Sigmoid colon (tissue), 6 donors: ENCODE measurements at regions not wholly inside any gene's neighbourhood (a gene's known extent, or its start where the extent isn't known, plus 50 kb on each side); places are given as distances from the start of the nearest gene placed in this dataset.

ENCODE experiments used
- DNase-seq: peaks from one replicate; pipeline ENCODE4 v3.0.0-alpha.2; 2019
- H3K27ac ChIP-seq, 4 donors: fragments of 200-600 bp; sonication (generic); one replicate each; pipeline ENCODE4 v1.5.1; 2016 to 2019; ENCODE audit warnings: mild to moderate bottlenecking in 1 of 4
- H3K27me3 ChIP-seq, 3 donors: fragments of 200-600 bp; sonication (generic); one replicate each; pipeline ENCODE4 v1.5.1; 2019; ENCODE audit warnings: mild to moderate bottlenecking in 1 of 3
- H3K36me3 ChIP-seq, 4 donors: fragments of 200-600 bp; sonication (generic); one replicate each; pipeline ENCODE4 v1.5.1; 2016 to 2019
- H3K4me1 ChIP-seq, 4 donors: fragments of 200-600 bp; sonication (generic); one replicate each; pipeline ENCODE4 v1.5.1; 2017 to 2019
- H3K4me3 ChIP-seq, 4 donors: fragments of 200-600 bp; sonication (generic); one replicate each; pipeline ENCODE4 v1.5.1; 2017 to 2019; ENCODE audit warnings: mild to moderate bottlenecking in 2 of 4, moderate library complexity in 1 of 4
- H3K9me3 ChIP-seq, 4 donors: fragments of 200-600 bp in 3 of 4; sonication (generic) in 3 of 4; one replicate each; pipeline versions ENCODE4 v1.5.1 to v1.6.1; 2013 to 2019
- CTCF ChIP-seq, 4 experiments: fragments of 450-650 bp in 3 of 4; fragments of 200-600 bp in 1 of 4; IDR thresholded peaks; one replicate each; pipeline ENCODE4 v1.5.1; 2016 to 2019; ENCODE audit warnings: antibody characterized with exemption in 4 of 4, mild to moderate bottlenecking in 3 of 4, moderate library complexity in 2 of 4
- EP300 ChIP-seq, 4 donors: sonication (generic); formaldehyde crosslinking; IDR thresholded peaks; one replicate each; pipeline ENCODE4 v1.6.1; 2017; ENCODE audit warnings: antibody characterized with exemption in 4 of 4
- POLR2A ChIP-seq, 2 donors: fragments of 450-650 bp; IDR thresholded peaks; one replicate each; pipeline ENCODE4 v1.6.1; 2016; ENCODE audit warnings: antibody characterized with exemption in 2 of 2, mild to moderate bottlenecking in 2 of 2, moderate library complexity in 2 of 2
- POLR2AphosphoS5 ChIP-seq, 4 donors: sonication (generic); formaldehyde crosslinking; IDR thresholded peaks; one replicate each; pipeline ENCODE4 v1.6.1; 2017; ENCODE audit warnings: antibody characterized with exemption in 4 of 4
- WGBS, 2 donors: extraction: QIAGEN DNeasy Blood & Tissue Kit; methylation state at CpG; one replicate each; pipeline ENCODE4 v1.1.7; 2013; 5-methylcytosine and 5-hydroxymethylcytosine counted together
- intact Hi-C: fragments of 100-400 bp; cut with DNase I; formaldehyde crosslinking; loops from one replicate; pipeline ENCODE4 v1.15.1; 2023
- donor health status: healthy with polysubstance abuse.
- donor health status: healthy.

DNA sequence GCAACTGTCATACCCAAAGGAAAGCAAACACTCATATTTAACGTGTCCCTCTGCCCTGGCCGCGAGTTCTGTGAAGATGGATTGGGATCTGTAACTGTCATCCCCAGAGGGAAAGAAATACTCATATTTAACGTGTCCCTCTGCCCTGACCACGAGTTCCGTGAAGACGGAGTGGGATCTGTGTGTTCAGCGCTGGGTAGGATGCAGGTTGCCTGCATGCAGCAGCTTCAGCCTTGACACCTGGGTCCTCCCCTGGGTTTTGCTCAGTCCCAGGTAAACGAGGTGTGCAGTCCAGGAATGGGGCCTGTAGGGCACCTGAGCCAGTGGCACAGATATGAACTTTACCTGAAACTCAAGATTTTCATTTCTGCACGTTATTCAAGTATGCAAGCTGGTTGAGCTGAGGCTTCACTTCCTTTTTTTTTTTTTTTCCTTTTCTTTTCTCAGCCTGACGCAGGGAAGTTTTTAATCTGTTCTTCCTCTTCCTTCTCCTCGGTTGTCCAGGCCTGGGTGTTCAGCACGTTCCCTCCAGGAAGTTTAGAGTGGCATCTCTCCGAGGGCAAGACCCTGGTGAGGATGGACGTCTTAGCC lies 159.0 kb upstream of the SHH start:
- DNase-seq = peak; percentile 11
- Histone ChIP-seq H3K36me3 (no peaks in the 10 kb centered on the region), H3K9me3 (no peaks in the 10 kb centered on the region), H3K4me3 (no peak overlapping the region), H3K27ac (no peak overlapping the region), H3K4me1 (no peaks in the 10 kb centered on the region), H3K27me3 (peaks cover 0 to 5% (median 0%) of the 10 kb centered on the region in 3 donors)
- TF ChIP-seq CTCF (IDR thresholded peaks at IDR 0.05) (no peak), POLR2AphosphoS5 (IDR thresholded peaks at IDR 0.05) (no peak)
- intact Hi-C loops = no loop called here
- WGBS, 2 donors = 77 to 86% methylated on average over 15 of the region's 15 CpGs

DNA sequence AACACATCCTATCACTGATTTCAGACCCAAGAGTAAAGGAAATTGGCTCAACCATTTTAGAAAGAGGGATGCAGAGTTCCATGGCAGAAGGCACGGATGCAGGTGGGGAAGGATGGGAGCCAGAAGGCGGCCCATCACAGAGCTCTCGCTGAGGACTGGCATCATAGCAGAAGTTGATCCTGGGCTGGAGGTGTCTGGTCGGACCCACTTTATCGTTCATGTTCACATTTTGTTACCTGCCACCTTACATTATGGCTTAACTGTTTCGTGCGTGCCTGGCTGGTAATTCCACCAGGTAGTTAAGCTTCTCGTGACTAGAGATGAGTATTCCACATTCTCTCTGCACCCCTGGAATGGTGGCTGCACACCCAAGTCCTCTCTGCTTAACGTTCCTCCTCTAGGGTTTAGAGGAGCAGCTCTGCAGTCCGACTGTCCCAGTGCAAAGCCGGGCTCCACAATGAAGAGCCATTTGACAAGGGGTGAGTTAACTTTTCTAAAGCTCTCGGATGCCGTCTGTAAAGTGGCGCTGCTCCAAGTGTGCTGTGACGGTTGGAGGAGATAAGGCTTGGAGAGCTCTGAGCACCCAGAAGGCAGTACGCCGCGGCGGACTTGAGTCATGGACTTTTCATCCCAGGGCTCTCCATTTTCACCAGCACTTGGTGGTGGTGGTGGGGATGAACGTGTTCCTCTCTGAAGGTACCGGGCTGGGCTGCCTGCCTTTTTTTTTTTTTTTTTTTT lies 157.1 kb upstream of the SHH start:
- no peaks in the 10 kb centered on the region for H3K36me3 ChIP-seq
- no peaks in the 10 kb centered on the region for H3K9me3 ChIP-seq
- 92 to 95% methylated on average over 21 of the region's 21 CpGs for WGBS, 2 donors
- peak; percentile 48 for DNase-seq
- H3K27ac ChIP-seq = no peak overlapping the region
- TF ChIP-seq POLR2A (IDR thresholded peaks at IDR 0.05) = no peak
- TF ChIP-seq EP300 (IDR thresholded peaks at IDR 0.05) = no peak
- TF ChIP-seq CTCF (IDR thresholded peaks at IDR 0.05) = no peak
- no peak for TF ChIP-seq POLR2AphosphoS5 (IDR thresholded peaks at IDR 0.05)
- no peaks in the 10 kb centered on the region for H3K4me1 ChIP-seq
- no peak overlapping the region for H3K4me3 ChIP-seq
- intact Hi-C loops = no loop called here
- peaks cover 0 to 5% (median 0%) of the 10 kb centered on the region in 3 donors for H3K27me3 ChIP-seq

DNA sequence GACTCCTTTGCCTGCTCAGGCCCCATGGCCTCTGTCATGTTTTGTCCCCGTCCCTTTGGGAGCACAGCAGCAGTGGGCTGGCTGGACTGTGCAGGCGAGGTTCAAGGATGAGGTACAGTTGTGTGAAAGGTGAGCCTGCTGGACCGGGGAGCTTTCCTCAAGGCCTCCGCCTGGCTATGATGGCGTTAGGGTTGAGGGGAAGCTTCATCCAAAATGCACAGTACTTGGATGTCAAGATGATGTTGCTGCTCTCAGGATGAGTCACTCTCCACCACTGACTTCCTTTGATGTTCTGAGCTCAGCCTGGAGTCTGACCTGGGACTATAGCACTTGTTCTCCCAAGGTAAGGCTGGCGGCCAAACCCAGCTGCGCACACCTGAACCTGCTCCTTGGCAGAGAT lies 152.7 kb upstream of the SHH start:
- H3K36me3 ChIP-seq = no peaks in the 10 kb centered on the region
- intact Hi-C loops = no loop called here
- no peaks in the 10 kb centered on the region for H3K4me1 ChIP-seq
- no peak overlapping the region for H3K27ac ChIP-seq
- peaks cover 0 to 5% (median 0%) of the 10 kb centered on the region in 3 donors for H3K27me3 ChIP-seq
- no peak overlapping the region for H3K4me3 ChIP-seq
- no peaks in the 10 kb centered on the region for H3K9me3 ChIP-seq
- TF ChIP-seq EP300 (IDR thresholded peaks at IDR 0.05) (no peak), POLR2AphosphoS5 (IDR thresholded peaks at IDR 0.05) (no peak), POLR2A (IDR thresholded peaks at IDR 0.05) (no peak), CTCF (IDR thresholded peaks at IDR 0.05) (no peak)
- WGBS, 2 donors = 83 to 92% methylated on average over 7 of the region's 7 CpGs
- peak; percentile 25 for DNase-seq

DNA sequence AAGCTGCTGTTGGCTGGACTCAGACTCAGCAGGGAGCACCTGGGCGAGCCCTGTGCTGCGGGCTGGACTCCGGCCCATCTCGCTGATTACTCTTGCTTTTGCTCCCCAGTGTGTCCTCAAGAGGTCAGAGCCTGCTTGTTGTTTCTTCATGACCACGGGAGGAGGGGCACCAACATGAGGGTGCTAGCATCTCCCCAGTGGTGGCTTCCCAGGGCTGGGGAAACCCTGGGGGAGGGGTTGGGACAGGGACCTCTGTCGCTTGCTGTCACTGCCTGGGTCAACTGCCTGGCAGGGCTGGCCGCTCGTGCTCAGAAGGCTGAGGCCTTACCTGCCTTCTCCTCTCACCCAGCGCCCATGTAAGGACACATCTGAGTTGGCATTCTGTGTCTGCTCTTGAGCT lies 152.3 kb upstream of the SHH start:
- H3K27me3 ChIP-seq = peaks cover 0 to 5% (median 0%) of the 10 kb centered on the region in 3 donors
- H3K27ac ChIP-seq = no peak overlapping the region
- no peaks in the 10 kb centered on the region for H3K36me3 ChIP-seq

More for the DNA sequence above, 152.3 kb upstream of the SHH start:
- no peak for TF ChIP-seq EP300 (IDR thresholded peaks at IDR 0.05)
- no peak for TF ChIP-seq CTCF (IDR thresholded peaks at IDR 0.05)
- peak; percentile 33 for DNase-seq
- H3K4me3 ChIP-seq = no peak overlapping the region
- no peaks in the 10 kb centered on the region for H3K9me3 ChIP-seq
- intact Hi-C loops = no loop called here
- WGBS, 2 donors = 88% methylated on average over 9 of the region's 9 CpGs
- no peaks in the 10 kb centered on the region for H3K4me1 ChIP-seq
